Fibroblast of skin of right biceps (primary cell): ENCODE measurements at regions not wholly inside any gene's neighbourhood (a gene's known extent, or its start where the extent isn't known, plus 50 kb on each side); places are given as distances from the start of the nearest gene placed in this dataset.
"Not testable (repeated sequence)": the region's sequence is repeated elsewhere in the genome, so short reads cannot be mapped to it uniquely, and the experiment has no call there.

ENCODE experiments used
- DNase-seq: peaks from one replicate; pipeline ENCODE4 v3.0.0-alpha.2; 2013

GRCh38 chr13:61954092-61954491 lies 538.4 kb upstream of the PCDH20 start:
- DNase-seq = peak; percentile 10

DNA sequence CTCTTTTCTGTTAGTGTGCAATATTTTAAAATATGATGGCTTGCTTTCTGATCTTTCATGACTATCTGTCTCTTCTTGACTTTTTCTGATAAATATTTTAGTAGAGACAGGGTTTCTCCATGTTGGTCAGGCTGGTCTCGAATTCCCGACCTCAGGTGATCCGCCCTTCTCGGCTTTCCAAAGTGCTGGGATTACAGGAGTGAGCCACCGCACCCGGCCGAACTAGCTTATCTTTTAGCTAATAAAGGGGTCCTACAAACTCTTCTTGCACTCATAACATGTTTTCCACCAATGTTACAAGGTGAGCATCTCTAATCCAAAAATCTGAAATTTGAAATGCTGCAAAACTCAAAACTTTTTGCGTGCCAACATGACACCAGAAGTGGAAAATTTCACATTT lies 535.2 kb upstream of the PCDH20 start:
- DNase-seq = no peak

- DNase-seq = no peak
Observed at GRCh38 chr13:61944329-61944929, 528.8 kb upstream of the PCDH20 start.

- DNase-seq = no peak
Observed at GRCh38 chr13:61935710-61936109, 520.1 kb upstream of the PCDH20 start.

- DNase-seq = no peak
Observed at GRCh38 chr13:61927648-61928047, 512.0 kb upstream of the PCDH20 start.

DNA sequence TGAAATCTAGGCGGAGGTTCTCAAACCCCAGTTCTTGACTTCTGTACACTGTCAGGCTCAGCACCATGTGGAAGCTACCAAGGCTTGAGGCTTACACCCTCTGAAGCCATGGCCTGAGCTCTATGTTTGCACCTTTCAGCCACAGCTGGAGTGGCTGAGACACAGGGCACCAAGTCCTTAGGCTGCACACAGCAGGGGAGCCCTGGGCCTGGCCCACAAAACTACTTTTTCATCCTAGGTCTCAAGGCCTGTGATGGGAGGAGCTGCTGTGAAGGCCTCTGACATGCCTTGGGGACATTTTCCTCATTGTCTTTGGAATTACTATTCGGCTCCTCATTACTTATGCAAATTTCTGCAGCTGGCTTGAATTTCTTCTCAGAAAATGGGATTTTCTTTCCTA lies 503.2 kb upstream of the PCDH20 start:
- DNase-seq = no peak

GRCh38 chr13:61916483-61916882 lies 500.8 kb upstream of the PCDH20 start:
- DNase-seq = no peak

DNA sequence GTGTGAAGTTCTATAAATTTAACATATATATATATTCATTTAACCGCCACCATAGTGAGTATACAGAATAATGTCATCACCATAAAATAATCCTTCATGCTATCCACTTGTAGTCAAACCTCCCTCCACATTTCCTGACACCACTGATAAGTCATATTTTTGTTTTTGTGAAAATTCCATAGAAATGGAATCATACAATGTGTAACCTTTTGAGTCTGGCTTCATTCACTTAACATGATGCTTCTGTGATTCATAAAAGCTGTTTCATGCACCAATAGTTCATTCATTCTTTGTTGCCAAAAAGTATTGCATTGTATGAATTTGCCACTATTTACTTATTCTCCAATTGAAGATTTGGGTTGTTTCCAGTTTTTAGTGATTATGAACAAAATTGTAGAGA lies 497.5 kb upstream of the PCDH20 start:
- peak; percentile 6 for DNase-seq

- no peak for DNase-seq
Observed at GRCh38 chr13:61908906-61909615, 493.4 kb upstream of the PCDH20 start.

GRCh38 chr13:61905054-61905453 lies 489.4 kb upstream of the PCDH20 start:
- DNase-seq = no peak

DNA sequence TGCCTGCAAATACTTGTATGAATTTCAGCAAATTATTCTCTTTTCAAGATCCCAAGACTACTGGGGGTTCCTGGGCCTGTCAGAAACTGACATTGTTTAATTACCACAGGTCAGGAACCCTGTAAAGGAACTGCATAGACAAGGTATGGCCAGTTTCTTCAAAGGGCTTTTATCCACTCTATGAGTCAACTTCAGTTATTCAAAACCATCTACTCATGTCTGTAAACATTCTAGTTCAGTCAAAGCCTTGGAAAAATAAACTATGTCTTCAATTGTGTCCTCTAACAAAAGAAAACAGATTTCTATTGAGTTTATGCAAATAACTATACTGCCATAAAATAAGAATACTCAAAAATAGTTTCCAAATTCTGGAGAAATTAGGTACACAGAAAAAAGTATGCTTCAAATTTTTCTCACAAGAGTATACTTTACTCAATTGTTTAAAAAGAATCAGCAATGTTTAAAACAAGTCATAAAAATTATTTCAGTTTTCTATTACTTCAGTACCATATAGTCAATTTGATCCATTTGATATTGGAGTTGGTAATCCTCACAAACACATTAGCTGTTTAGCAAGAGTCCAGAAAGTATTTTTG lies 486.4 kb upstream of the PCDH20 start:
- DNase-seq = no peak

GRCh38 chr13:61900033-61900432 lies 484.4 kb upstream of the PCDH20 start:
- DNase-seq = no peak

- no peak for DNase-seq
Observed at GRCh38 chr13:61898207-61898606, 482.6 kb upstream of the PCDH20 start.

GRCh38 chr13:61891401-61891800 lies 475.8 kb upstream of the PCDH20 start:
- no peak for DNase-seq

DNA sequence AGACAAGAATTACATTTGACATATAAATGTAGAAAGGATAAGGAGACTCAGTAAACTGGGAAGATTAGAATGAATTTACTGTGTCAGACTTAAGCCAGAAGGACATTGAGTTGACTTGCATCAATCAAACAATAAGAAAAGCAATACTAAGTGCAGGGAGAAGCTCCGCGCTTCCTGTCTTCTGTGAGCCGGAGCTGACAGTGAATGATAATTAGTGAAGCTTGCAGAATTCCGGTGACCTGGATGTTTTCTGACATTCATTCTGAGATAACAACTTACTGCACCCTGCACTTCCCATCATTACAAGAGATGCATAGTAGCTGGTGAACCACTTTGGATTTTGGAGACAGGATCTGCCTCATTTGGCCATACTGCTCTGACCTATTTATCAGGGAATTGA lies 469.2 kb upstream of the PCDH20 start:
- no peak for DNase-seq

DNA sequence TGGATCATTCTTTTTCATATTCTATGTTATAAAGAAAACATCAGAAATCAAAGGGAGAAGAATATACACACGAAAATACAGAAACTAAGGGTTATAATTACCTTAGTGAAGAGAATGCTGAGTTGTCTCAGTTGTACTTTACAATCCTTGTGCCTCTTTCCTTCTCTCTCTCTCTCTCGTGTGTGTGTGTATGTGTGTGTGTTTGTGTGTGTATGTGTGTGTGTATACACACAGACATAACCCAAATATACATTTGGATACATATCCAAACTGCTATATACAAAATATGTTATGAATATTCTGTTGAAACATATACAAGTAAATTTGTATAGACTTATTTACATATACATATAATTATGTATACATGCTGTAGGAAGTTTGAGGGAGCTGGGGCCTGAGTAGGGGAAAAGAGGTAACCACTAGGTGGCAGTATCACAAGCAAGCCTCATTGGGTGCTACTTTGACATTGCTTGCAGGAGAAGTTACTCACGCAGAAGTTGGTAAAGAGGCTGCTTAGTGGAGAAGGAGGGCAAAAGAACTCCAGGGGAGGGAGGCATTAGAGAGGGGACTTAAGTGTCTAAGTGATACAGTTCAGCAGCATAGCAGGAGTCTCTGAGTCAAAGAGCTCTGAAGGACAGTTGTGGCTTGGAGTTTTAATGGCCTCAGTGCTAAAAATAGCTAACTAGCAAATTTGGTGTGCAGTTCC lies 465.1 kb upstream of the PCDH20 start:
- DNase-seq = no peak

DNA sequence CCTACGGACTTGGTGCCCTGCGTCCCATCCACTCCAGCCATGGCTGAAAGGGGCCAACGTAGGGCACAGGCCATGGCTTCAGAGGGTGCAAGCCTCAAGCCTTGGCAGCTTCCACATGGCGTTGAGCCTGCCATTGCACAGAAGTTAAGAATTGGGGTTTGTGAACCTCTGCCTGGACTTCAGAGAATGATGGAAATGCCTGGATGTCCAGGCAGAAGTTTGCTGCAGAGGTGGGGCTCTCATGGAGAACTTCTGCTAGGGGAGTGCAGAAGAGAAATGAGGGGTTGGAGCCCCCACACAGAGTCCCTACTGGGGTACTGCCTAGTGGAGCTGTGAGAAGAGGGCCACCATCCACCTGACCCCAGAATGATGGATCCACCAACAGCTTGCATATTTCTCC lies 462.9 kb upstream of the PCDH20 start:
- not testable (repeated sequence) for DNase-seq

GRCh38 chr13:61874970-61875579 lies 459.4 kb upstream of the PCDH20 start:
- no peak for DNase-seq

DNA sequence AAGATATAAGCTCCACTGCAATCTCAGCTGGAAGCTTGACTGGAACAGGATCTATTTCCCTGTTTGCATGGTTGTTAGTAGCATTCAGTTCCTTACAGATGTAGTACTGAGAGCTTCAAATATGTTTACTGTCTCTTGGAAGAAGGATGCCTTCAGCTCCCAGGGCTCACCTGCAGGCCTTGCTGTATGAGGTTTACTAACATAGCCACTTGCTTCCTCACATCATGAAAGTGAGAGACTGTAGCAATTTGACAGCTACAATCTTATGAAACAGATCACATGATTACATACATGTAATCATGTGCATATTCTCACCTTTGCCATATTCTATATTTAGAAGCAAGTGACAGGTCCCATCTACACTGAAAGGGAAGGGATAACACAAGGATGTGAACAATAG lies 458.1 kb upstream of the PCDH20 start:
- DNase-seq = no peak

DNA sequence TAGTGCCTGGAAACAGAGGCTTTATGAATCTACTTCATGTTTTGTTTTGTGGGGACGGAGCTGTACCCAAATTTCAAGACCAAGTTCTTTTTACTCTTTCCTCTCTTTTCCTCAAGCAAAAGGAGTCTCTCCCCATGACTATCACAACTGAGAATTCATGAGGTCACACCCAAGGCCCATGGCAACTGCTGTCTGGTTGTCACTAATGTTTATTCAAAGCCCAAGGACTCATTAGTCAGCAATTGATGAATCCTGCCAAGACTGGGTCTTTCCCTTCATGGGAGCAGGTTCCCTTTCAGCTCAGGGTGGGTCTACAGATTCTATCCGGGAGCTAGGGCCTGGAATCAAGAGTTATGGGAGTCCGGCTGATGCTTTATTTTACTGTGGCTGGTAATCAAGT lies 441.5 kb upstream of the PCDH20 start:
- DNase-seq = no peak

GRCh38 chr13:61852116-61852619 lies 436.5 kb upstream of the PCDH20 start:
- DNase-seq = no peak

GRCh38 chr13:61850794-61851193 lies 435.1 kb upstream of the PCDH20 start:
- DNase-seq = no peak

DNA sequence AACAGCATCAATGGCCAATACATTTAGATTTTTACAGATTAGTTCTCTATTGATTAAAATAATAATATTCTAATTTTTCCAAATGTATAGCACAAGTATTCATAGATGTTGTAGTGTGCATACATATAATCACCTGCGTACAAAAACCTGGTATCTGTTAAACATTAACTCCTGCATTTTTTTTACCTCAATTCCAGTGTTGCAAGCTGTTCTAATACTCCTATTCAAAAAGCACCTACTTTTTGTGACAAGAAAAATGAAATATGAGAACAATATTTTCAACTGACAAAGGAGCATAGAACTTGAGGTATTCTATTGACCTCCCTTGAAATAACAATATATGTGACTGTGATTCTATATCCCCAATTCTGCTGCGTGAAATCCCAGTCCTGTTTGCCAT lies 422.9 kb upstream of the PCDH20 start:
- DNase-seq = no peak
